Activated CD8-positive, alpha-beta memory T cell treated with anti-CD3 and anti-CD28 coated beads, Interleukin-2, amount 50 U/mL, for 4 hours (primary cell): ENCODE measurements at regions not wholly inside any gene's neighbourhood (a gene's known extent, or its start where the extent isn't known, plus 50 kb on each side); places are given as distances from the start of the nearest gene placed in this dataset.
A peak's percentile ranks its signal among the peaks of the same experiment; 100 is the strongest.
"Not testable (repeated sequence)": the region's sequence is repeated elsewhere in the genome, so short reads cannot be mapped to it uniquely, and the experiment has no call there.

Source experiments
- DNase-seq: peaks from one replicate; pipeline ENCODE4 v3.0.0-alpha.2; 2020

DNA sequence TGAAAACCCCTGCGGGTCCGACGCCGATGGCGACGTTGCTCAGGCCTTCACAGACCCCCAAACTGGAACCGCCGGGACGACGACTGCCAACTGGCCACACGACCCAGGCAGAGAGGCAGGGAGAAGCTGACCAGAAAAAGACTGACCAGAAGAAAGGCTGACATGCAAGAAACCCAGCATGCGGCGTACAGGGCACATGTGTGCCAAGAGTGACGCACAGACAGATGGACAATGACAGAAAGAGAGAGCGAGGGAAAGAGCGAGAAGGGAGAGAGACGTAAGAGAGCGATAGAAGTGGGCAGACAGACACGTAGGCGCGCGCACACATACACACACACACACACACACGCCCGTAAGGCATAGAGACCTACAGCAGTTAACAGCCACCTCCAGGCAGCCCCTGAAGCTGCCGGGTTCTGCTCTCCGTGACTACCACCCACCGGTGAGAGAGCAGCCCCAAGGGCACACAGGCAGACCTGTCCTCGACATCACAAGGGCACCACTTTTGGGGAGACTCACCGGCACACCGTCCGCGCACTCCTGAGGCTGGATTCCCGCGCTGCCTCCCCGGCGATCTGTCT, 67.2 kb upstream of the ZNF527 start:
- DNase-seq = no peak

- no peak for DNase-seq
These were observed 66.6 kb upstream of the ZNF527 start for GRCh38 chr19:37304190-37304883.

DNA sequence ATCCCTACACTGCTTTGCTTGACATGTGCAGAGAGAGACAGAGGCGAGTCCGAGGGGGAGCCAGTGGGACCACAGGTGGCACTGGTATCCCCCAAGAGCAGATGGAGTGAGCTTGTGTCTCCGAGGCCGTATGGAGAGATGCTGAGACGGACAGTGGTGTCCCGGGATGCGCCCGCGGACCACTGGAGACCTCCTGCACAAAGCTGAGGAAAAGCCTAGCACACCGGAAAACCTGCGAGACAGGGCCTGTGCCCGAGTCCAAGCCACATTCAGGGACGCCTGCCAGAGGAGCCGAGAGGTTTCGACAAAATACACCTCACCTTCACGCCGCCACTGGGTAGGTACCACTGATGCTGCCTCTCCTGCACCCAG, 66.0 kb upstream of the ZNF527 start:
- DNase-seq = no peak

DNA sequence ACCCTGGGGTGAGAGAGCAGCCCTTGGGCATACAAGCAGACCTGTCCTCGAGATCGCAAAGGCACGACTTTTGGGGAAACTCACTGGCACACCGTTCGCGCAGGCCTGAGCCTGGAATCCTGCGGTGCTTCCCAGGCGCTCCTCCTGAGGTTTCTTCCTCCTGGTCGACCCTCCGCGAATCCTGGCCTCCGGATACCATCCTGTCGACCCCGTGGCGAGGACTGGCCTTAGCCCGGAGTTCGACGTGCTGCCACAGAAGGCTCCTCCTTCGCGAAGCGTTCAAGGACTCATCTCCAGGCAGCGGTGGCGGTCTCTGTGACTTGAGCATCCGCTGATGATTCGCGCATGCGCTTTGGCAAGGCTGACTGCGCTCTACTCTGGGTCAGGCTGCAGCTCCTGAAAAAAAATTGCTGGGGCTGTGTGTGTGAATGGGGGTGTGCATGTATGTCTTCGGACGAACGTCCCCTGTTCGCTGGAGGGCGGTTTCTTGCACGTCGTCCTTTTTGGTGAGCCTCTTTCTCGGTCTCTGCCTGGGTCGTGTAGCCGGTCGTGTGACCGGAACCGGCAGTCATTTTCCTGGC, 64.4 kb upstream of the ZNF527 start:
- DNase-seq = no peak

DNA sequence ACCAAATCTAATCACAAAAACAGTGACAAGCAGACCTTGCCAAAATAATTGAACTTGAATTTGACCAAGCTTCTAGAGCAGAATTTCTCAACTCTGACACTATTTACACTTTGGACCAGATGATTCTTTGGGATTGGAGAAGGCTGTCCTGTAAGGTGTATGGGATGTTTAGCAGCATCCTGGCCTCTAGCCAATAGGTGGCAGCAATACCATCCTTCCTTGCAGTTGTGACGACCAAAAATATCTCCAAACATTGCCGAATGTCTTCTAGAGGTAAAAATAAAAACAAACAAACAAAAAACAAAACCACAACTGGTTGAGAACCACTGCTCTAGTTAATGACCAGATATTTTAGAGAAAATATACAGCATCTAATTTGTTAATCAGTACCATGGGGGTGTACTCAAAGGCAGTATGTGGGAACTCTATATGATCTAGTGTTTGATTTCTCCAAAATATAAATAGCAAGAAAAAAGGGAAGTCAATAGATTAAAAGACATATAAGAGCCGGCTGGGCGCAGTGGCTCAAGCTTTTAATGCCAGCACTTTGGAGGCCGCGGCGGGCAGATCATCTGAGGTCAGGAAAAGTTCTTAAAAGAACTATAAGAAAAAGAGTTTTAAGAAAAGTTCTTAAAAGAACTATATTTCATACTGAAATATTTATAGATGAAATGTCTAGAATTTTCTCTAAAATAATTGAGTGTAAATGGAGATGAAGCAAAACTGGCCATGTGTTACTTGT, 60.9 kb upstream of the ZNF527 start:
- DNase-seq = no peak

DNA sequence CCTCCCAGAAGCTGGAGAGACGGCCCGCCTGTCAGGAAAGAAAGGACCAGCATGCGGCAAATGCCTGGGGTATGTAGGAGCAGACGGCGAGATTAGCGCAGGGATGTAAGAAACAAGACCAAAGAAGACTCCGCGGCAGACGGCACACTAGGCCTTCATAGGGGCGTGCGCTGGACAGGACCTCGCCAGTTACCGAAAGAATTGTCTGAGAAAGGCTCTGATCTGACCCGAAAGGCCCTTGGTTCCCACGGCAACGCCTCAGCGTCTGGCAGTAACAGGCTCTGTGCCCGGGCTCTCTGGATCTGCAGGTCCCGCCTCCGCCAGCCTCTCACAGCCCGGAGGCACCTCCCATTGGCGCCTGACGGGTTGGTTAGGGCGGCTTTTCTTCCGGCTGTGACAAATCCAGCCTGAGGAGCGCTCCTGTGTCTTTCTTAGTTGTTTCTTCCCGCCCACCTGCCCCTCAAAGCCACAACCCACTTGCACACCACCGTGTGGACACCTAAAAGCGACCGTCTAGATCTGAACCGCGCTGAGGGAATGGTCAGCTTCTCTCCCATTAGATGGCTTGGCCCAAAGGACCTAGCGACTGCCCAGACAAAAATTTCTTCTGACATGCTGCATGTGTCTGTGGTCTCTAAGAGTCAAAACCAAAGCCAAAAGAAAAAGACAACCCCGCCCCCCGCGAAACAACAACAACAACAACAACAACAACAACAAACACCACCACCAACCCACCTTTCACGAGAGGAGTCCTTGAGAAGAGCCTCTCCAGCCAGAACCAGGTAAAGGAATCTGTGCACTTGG, 58.2 kb upstream of the ZNF527 start:
- DNase-seq = peak; percentile 42

- no peak for DNase-seq
These were observed 57.6 kb upstream of the ZNF527 start for GRCh38 chr19:37313335-37313627.

- peak; percentile 88 for DNase-seq
These were observed 53.3 kb upstream of the ZNF527 start for GRCh38 chr19:37317403-37318209.

GRCh38 chr19:37320988-37321387, 49.9 kb upstream of the ZNF527 start:
- not testable (repeated sequence) for DNase-seq
